ENCODE measurements at regions not wholly inside any gene's neighbourhood (a gene's known extent, or its start where the extent isn't known, plus 50 kb on each side); places are given as distances from the start of the nearest gene placed in this dataset.

- no peak for TF ChIP-seq CTCF (IDR thresholded peaks at IDR 0.05)
- no peak for TF ChIP-seq POLR2AphosphoS5 (IDR thresholded peaks at IDR 0.05)
- TF ChIP-seq POLR2A (IDR thresholded peaks at IDR 0.05): no peak
These were observed 109.2 kb downstream of the HSPH1 start for GRCh38 chr13:31052478-31052877.

Data from transverse colon (tissue), 4 donors.